GM21786 (cell line): ENCODE measurements at regions not wholly inside any gene's neighbourhood (a gene's known extent, or its start where the extent isn't known, plus 50 kb on each side); places are given as distances from the start of the nearest gene placed in this dataset.

ENCODE experiments used
- ATAC-seq: cut with Tn5 transposase; IDR thresholded peaks from one replicate; pipeline ENCODE4 v1.9.1; 2021; ENCODE audit not compliant: unreplicated experiment

DNA sequence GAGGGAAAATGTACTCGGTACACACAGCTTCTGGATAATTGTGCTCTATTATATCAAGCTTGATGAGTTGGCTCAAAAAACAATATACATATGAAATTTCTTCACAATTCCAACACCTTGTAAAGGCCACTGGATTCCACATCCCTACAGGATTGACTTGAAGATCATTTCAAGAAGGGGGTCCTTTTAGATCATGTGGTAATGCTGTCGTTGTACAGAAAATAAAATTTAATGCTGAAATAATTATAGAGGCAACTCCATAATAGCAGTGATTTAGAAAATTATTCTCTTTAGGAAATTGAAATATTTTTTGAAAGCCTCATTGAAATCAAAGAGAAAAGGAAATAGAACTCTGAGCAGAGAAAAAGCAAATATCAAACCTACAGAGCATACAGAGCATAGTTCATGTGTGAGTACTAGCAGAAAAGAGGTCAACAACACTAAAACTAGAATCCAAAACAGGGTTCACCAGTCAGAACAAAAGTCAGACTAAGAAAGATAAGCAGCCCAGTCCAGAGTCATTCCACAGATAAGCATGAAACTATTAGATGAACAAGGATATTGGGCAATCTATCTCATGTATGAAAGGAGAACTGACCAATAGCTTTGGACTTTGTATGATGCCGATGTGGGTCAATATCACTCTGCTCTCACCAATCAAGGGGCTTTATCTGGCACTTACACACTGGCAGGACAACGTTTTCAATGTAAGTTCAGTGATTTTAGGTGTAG lies 79.5 kb upstream of the PALMD start:
- no peak for ATAC-seq

DNA sequence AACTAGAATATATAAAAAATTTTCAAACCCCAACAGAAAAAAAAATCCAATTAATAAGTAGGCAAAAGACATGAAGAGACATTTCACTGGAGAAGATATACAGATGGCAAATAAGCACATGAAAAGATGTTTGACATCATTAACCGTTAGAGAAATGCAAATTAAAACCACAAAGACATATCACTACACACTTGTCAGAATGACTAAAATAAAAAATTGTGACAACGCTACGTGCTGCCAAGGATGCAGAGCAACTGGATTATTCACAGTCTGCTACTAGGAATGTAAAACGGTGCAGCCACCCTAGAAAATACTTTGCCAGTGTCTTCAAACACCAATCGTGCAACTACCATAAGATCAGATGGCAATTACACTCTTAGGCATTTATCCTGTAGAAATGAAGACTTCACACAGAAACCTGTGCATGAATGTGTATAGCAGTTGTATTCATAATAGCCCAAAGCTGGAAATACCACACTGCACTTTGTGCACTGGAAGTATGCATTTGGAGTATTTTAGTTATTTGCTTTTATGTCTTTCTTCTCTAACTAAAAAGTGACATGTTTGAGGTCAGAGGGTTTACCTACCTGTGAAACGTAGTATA lies 75.3 kb upstream of the PALMD start:
- no peak for ATAC-seq

DNA sequence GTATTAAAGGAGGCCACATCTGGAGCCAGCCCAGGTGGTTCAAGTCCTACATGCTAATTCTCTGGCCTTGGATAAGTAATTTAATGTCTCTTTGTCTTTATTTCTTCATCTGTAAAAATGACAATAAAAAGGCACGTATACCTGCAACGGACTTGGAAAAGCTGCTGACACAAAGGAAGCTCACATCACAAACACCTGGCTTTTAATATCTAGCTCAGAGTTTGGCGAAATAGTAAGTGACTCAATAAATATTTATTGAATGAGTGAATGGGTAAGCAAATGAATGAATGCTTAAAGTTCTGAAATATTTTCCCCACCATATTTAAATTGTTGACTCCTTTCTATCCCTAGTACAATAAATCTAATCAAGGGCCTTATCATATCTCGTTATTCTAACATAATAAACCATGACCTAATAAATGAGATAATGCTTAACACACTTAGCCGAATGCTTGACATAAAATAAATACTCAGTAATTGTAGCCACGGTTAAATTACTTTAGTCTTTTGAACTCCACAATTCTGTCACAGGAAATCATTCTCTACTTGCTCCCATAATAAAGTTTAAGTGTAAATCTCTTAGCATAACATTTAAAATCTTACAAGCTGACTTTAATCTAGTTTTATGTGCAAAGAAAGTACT lies 74.7 kb upstream of the PALMD start:
- no peak for ATAC-seq

DNA sequence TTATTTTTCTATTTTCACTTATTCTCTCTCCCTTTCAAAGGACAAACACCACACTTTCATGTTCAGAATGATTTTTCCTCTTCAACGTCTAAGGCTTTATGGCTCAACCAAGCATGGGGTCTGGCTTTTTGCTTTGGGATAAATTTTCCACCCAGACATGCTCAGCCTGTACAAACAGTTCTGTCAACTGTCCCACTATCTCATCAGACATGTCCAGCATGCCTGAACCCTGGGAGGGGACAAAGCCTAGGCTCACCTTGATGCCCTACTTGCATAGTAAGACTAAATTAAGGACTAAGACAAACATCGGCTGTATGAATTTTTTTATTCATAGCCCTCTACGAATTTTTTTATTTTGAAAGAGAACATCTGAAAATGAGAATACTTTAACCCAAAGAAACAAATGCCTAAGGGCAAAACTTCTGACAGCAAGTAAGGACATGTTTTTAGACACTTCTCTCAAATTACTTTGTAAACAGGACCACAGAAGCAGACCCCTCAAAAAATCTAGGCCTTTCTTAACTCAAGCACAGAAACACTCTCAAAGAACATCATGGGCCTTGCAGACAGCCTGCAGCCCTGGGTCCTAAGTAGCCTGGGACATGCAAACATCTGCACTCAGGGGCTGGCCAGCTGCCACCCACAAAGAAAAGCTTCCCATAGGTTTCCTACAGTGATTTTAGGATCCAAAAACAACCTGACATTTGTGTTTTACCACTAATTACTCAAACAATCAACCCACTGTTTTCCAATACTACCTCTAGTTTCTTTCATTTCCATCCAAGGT lies 72.3 kb upstream of the PALMD start:
- no peak for ATAC-seq

DNA sequence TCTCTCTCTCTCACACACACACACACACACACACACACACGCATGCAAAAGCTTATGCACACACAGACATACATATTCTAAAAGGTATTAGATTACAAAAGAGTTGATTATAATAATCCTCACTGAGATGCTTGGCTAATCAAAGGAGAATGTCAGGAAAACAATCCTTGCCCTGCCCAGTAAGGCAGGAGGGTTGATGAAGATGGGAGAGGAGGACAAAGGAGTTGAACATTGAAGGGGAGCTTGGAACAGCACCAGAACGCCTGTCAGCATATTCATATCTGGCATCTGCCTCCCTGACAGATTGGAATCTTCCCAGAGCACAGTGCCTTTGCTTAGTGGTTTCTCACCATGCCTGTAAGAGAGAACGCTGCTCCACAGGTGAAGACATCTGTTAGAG lies 68.6 kb upstream of the PALMD start:
- ATAC-seq = no peak

DNA sequence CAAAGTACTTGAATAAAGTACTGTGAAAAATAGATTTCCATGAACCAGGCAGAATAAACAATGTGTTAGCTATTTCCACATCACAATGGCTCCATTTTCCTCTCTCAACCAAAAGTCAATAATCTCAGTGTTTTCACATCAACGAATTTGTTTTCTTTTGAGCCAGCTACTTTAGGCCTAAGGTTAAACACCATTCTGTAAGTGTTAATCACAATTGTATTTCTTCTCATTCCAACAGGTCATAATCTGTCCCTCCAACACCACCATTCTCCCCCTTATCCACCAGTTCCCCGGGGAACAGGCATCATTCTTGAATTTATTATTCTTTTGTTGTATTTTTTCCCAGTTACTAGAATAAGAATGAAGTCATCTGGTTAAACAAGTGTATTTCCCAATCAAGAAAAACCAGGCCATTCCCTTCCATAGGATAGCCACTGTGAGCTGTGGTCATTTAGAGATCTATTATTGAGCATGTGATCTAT lies 66.2 kb upstream of the PALMD start:
- no peak for ATAC-seq

DNA sequence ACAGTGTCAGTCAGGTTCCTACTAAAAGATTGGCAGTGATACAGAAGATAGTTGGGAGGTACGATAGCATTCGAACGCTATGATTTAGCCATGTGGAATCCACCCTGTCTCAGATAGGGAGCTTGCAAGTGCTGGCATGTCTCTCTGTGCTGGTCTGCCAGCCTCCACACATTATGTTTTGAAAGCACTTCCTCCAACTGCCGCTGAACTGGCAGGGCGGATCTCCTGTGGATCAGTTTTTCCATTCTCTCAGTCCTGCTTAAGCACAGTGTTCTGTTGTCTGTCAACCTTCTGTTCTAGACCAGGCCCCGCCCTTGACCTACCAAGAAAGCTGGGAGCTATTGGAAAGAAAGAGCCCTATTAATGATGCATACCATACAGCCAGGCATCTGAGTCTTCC lies 65.5 kb upstream of the PALMD start:
- no peak for ATAC-seq

DNA sequence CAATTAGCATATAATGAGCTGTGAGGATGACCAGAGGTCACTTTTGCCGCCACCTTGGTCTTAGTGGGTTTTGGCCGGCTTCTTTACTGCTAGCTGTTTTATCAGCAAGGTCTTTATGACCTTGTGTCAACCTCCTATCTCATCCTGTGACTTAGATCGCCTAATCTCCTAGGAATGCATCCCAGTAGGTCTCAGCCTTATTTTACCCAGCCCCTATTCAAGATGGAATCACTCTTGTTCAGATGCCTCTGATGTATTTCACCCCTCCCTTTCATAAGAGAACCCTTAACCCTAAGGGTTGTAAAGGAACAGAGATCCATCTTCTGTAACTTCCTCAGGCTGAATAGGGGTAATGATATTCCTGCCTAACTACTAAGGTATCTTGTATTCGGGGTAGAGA lies 58.9 kb upstream of the PALMD start:
- ATAC-seq = no peak

DNA sequence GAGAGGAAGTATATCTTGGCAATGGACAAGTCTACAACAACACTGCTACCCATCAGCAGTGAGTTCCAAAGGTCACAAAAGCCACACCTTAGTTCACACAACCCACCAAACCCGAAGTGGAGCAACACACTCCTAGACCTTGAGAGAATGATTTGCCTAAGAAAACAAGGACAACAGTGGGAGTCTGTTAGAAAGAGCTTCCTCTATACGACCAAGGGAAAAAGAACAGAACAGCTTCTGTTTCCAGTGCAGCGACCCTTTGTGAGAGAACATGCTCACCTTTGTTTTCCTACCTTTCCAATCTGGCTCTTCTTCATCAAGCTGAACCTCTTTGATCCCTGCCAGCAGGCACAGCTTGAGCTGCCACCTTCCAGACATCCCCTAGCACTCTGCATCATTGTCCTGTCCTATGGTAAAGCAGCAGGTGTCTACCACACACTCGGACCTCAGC lies 56.7 kb upstream of the PALMD start:
- no peak for ATAC-seq

DNA sequence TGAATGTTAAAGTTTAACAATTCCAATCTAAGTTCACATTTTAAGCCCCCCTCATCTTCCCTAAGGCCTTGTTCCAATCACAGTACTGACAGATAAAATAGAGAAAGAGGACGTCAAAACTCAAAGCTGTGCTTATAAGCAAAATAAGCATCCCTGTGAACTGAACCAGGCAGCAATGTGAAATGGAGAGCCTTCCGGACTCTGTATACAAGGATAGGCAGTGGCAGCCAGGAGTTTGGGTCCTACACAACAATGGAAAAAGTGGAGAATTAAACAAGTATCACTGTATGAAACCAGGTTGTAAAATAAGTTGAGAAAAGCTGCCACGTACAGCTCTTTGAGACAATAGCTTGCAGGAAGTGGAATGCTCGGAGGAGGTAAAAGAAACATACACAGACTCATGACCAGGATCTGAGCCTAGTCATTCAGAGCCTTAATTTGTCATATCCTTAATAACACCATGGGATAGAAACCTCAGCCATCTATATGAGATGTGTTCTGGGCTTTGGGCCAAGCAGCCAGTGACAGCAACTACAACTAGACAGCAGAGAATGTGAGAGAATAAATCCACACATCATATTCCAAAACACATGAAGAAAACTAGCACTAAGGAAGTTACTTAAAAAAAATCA lies 55.2 kb upstream of the PALMD start:
- ATAC-seq = no peak

DNA sequence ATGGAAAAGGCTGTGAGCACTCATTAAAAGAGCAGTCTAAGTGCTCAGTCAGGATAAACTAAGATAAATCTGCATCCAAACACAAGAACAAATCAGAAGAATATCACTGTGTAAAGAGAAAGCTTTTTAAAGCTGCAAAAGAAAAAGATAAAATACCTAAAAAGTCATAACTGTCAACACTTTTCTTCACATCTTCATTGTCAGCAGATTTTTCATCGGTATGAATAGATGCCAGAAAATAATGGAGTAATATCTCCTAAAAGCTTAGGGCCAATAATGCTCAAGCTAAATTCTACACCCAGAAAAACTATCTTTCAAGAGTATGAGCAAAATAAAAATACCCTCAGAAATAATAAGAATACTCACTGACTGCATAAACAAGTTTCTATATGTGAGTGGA lies 54.0 kb upstream of the PALMD start:
- no peak for ATAC-seq

DNA sequence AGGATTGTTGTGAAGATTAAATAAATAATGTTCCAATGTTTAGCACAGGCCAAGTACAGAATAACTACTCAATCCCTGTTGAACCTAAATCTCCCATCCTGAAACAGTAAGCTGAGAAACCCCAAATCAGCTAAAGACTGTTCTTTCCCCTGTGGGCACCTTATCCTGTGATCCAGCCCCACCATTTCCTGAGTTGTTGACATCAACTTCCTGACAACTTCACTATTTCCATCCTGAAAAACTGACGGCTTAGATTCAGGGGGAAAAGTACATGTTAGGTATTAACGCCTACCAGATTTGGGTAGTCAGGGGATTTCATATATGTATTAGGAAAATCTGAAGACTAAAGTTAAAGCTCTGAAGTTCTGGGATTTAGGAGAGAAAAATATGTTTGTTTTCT lies 51.7 kb upstream of the PALMD start:
- ATAC-seq = no peak

DNA sequence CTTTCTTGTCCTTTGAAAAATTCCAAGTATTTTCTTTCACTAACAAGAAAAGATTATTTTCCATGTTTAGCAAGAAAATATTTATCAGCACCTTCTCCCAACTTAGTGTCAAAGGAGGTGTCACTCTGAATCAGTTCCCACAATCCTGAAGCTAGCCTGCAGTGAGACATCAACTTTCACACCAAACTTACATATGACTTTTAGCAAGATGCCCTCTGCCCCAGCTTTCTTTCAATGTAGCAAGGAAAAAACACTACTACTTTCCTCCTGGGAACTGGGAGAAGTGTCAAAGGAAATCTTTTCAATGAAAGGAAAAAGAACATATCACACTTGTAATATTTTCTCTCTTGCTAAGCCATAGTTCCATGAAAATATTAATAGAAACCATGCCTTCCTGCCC lies 50.9 kb upstream of the PALMD start:
- ATAC-seq = no peak

DNA sequence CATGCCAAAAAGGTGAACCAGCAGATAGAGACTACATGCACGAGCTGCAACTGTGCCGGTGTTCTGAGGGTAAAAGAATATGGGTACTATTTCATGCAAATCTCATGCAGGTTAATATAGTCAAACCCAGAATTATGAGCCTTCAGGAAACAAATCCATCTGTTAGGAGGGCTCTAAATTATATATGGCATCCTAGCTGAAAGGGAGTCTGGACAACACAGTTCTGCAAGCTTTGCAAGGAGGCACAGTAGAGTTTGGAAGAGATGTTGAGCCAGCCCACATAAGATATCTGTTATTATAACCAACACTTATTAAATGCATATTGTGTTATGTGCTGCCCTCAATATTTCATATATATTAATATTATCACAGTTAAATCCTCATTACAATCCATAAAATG lies 50.5 kb upstream of the PALMD start:
- no peak for ATAC-seq
